Nephron progenitor cell (in vitro differentiated cells): ENCODE measurements at regions not wholly inside any gene's neighbourhood (a gene's known extent, or its start where the extent isn't known, plus 50 kb on each side); places are given as distances from the start of the nearest gene placed in this dataset.

Experiments used
- DNase-seq: peaks from one replicate; pipeline ENCODE4 v3.0.0; 2021
- H3K27ac Mint-ChIP-seq: 2 replicates; pipeline ENCODE4 v1.8.0; 2021; ENCODE audit warnings: mild to moderate bottlenecking, moderate library complexity, mixed read lengths
- H3K27me3 Mint-ChIP-seq: 2 replicates; pipeline ENCODE4 v1.8.0; 2021; ENCODE audit warnings: mild to moderate bottlenecking, low read depth, mixed read lengths; ENCODE audit not compliant: poor library complexity
- H3K36me3 Mint-ChIP-seq: 2 replicates; pipeline ENCODE4 v1.8.0; 2021; ENCODE audit warnings: low read depth, mixed read lengths
- H3K4me1 Mint-ChIP-seq: 2 replicates; pipeline ENCODE4 v1.8.0; 2021; ENCODE audit warnings: mixed read lengths
- H3K4me3 Mint-ChIP-seq: 2 replicates; pipeline ENCODE4 v1.8.0; 2021; ENCODE audit warnings: mild to moderate bottlenecking, moderate library complexity, mixed read lengths
- H3K9me3 Mint-ChIP-seq: 2 replicates; pipeline ENCODE4 v1.8.0; 2021; ENCODE audit warnings: mild to moderate bottlenecking, moderate library complexity, mixed read lengths
- TF ChIP-seq, protein P1 (sequence below): fragments of 200-600 bp; sonication (generic); IDR thresholded peaks from 2 replicates; pipeline ENCODE4 v1.5.0; 2021; ENCODE audit warnings: antibody characterized with exemption

GRCh38 chr1:38686927-38687255, 172.7 kb downstream of the RRAGC start:
- no peak overlapping the region for H3K4me3 Mint-ChIP-seq
- peaks cover 56% of the 10 kb centered on the region for H3K27me3 Mint-ChIP-seq
- TF ChIP-seq, protein P1, sequence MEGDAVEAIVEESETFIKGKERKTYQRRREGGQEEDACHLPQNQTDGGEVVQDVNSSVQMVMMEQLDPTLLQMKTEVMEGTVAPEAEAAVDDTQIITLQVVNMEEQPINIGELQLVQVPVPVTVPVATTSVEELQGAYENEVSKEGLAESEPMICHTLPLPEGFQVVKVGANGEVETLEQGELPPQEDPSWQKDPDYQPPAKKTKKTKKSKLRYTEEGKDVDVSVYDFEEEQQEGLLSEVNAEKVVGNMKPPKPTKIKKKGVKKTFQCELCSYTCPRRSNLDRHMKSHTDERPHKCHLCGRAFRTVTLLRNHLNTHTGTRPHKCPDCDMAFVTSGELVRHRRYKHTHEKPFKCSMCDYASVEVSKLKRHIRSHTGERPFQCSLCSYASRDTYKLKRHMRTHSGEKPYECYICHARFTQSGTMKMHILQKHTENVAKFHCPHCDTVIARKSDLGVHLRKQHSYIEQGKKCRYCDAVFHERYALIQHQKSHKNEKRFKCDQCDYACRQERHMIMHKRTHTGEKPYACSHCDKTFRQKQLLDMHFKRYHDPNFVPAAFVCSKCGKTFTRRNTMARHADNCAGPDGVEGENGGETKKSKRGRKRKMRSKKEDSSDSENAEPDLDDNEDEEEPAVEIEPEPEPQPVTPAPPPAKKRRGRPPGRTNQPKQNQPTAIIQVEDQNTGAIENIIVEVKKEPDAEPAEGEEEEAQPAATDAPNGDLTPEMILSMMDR: no peak
- H3K36me3 Mint-ChIP-seq: no peaks in the 10 kb centered on the region
- no peak overlapping the region for H3K27ac Mint-ChIP-seq
- H3K4me1 Mint-ChIP-seq: no peaks in the 10 kb centered on the region
- H3K9me3 Mint-ChIP-seq: no peaks in the 10 kb centered on the region
- DNase-seq: no peak

GRCh38 chr1:38686167-38686926, 173.2 kb downstream of the RRAGC start:
- Mint-ChIP-seq H3K27me3 (peaks cover 54% of the 10 kb centered on the region), H3K36me3 (no peaks in the 10 kb centered on the region), H3K4me1 (no peaks in the 10 kb centered on the region), H3K27ac (no peak overlapping the region), H3K9me3 (no peaks in the 10 kb centered on the region), H3K4me3 (no peak overlapping the region)
- TF ChIP-seq, protein P1: no peak
- DNase-seq: no peak

- H3K9me3 Mint-ChIP-seq: no peaks in the 10 kb centered on the region
- H3K4me1 Mint-ChIP-seq: no peaks in the 10 kb centered on the region
- peaks cover 50% of the 10 kb centered on the region for H3K27me3 Mint-ChIP-seq
- no peak overlapping the region for H3K4me3 Mint-ChIP-seq
- H3K36me3 Mint-ChIP-seq: no peaks in the 10 kb centered on the region
- DNase-seq: no peak
- TF ChIP-seq, protein P1: no peak
- H3K27ac Mint-ChIP-seq: no peak overlapping the region
These were observed 174.2 kb downstream of the RRAGC start for GRCh38 chr1:38685388-38685787.

DNA sequence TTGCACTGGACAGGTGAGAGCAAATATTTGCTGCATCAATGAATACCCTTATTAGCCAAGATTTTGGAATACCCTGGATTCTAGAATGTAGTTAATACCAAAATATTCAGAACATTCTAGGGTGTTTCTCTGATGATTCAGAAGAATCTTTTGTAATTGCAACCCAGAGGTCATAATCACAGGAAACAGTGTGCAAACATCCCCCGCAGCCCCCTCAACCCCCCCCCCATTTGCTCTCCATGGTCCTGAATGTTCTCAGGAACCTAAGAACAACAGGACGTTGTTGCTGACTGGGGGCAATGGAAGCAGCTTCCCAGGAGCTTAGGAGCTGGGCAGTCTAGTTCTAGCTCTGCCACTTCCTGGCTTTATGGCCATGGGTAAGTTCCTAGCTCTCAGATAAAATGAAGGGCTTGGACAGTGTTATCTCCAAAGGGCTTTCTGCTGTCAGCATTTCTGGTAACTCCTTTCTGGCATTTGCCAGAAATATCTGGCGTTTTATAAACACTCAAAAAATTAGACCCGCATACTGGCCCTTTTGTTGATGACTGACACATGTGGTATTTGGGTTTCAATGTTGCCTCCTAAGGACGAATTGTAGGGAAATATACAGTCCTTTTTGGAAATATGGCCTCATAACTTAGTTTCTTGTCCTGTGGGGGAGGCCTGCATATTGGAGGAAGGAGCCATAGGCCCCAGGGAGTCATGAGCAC, 178.6 kb downstream of the RRAGC start:
- no peaks in the 10 kb centered on the region for H3K36me3 Mint-ChIP-seq

DNA sequence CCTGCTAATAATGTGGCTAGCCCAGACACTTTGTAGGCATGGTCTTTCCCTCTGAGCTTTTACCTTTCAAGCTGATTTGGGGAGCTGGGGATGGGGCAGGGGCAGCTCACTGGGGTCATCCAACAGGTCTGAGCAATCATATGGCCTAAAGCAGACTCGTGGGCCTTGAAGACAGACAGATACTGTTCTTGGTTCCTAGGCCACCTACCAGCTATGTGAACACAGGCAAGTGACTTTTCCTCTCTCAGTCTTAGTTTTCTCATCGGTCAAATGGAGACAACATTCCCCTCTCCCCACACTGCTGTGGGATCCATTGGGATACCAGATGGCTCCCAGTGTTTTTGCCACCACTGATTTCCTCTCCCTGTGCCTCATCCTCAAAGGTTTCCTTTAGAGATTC, 181.8 kb downstream of the RRAGC start:
- TF ChIP-seq, protein P1: no peak
- DNase-seq: no peak
- Mint-ChIP-seq H3K27me3 (peaks cover 26% of the 10 kb centered on the region), H3K36me3 (no peaks in the 10 kb centered on the region), H3K4me3 (no peak overlapping the region), H3K4me1 (no peaks in the 10 kb centered on the region), H3K9me3 (no peaks in the 10 kb centered on the region), H3K27ac (no peak overlapping the region)

More for the DNA sequence above, 178.6 kb downstream of the RRAGC start:
- no peak overlapping the region for H3K27ac Mint-ChIP-seq
- H3K4me1 Mint-ChIP-seq: no peaks in the 10 kb centered on the region
- peaks cover 36% of the 10 kb centered on the region for H3K27me3 Mint-ChIP-seq
- no peaks in the 10 kb centered on the region for H3K9me3 Mint-ChIP-seq
- TF ChIP-seq, protein P1: no peak
- no peak overlapping the region for H3K4me3 Mint-ChIP-seq
- DNase-seq: peak; percentile 22

- H3K27ac Mint-ChIP-seq: no peak overlapping the region
- no peaks in the 10 kb centered on the region for H3K9me3 Mint-ChIP-seq
- H3K36me3 Mint-ChIP-seq: no peaks in the 10 kb centered on the region
- no peak overlapping the region for H3K4me3 Mint-ChIP-seq
- peaks cover 22% of the 10 kb centered on the region for H3K27me3 Mint-ChIP-seq
- no peak for DNase-seq
- no peaks in the 10 kb centered on the region for H3K4me1 Mint-ChIP-seq
- TF ChIP-seq, protein P1: no peak
These were observed 182.3 kb downstream of the RRAGC start for GRCh38 chr1:38677311-38677710.
